Stomach (tissue), 4 donors: ENCODE measurements at regions not wholly inside any gene's neighbourhood (a gene's known extent, or its start where the extent isn't known, plus 50 kb on each side); places are given as distances from the start of the nearest gene placed in this dataset.

Experiments used
- CTCF ChIP-seq, 7 experiments: fragments of 450-650 bp in 4 of 7; fragments of 200-600 bp in 3 of 7; sonication (generic) in 3 of 7; IDR thresholded peaks; one replicate each; pipeline ENCODE4 v1.5.1; 2016 to 2019; ENCODE audit warnings: antibody characterized with exemption in 7 of 7, control low read depth in 2 of 7, mild to moderate bottlenecking in 1 of 7
- EP300 ChIP-seq: sonication (generic); formaldehyde crosslinking; IDR thresholded peaks from one replicate; pipeline ENCODE4 v1.6.1; 2017; ENCODE audit warnings: antibody characterized with exemption
- POLR2A ChIP-seq, 4 donors: fragments of 450-650 bp; IDR thresholded peaks; one replicate each; pipeline ENCODE4 v1.6.1; 2016; ENCODE audit warnings: antibody characterized with exemption in 4 of 4, control low read depth in 2 of 4, mild to moderate bottlenecking in 1 of 4, moderate library complexity in 1 of 4

- TF ChIP-seq CTCF (IDR thresholded peaks at IDR 0.05) (no peak), POLR2A (IDR thresholded peaks at IDR 0.05) (no peak), EP300 (no peak)
Measured at GRCh38 chr1:38431535-38432376, 385.2 kb upstream of the POU3F1 start.
